Activated naive CD4-positive, alpha-beta T cell (primary cell): ENCODE measurements at regions not wholly inside any gene's neighbourhood (a gene's known extent, or its start where the extent isn't known, plus 50 kb on each side); places are given as distances from the start of the nearest gene placed in this dataset.

ENCODE experiments used
- DNase-seq, 4 experiments: peaks; one replicate each; lab custom pipeline; 2025; lab: John Stamatoyannopoulos, UW

- no peak for DNase-seq
Observed at GRCh38 chr20:60959971-60960370, 292.1 kb upstream of the CDH4 start.

GRCh38 chr20:60960500-60960899 lies 291.6 kb upstream of the CDH4 start:
- no peak for DNase-seq

- no peak for DNase-seq
Observed at GRCh38 chr20:60961551-60961950, 290.5 kb upstream of the CDH4 start.

DNA sequence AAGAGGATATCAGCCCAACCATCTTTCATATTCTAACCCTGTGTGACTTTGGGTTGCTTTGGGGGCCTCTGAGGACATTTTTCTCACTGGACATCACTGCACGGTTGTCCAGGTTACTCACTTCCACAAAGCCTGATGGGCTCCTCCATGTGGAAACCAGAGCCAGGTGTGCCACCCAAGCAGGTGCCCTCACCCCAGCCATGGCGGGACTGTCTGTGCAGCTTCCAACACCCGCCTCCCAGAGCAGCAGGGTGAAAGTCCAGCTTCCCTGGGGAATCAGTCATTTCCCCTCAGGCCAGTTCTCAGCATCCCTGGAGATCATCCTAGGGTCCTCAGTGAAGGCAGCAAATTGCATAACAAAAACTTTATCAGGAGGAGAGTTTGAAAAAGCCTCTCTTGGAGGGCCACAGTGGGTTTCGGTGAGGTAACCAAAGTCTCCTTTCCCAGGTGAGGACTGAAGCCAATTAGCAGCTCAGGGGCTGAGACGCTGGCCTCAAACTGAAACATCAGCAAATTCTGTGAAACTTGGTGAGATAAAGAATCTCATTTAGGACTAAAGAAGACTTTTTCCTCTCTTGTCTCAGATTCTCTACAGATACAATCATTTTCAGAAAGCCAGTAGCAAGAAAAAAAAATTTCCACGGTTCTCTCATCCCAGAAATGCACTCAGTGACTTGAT lies 289.6 kb upstream of the CDH4 start:
- no peak for DNase-seq

DNA sequence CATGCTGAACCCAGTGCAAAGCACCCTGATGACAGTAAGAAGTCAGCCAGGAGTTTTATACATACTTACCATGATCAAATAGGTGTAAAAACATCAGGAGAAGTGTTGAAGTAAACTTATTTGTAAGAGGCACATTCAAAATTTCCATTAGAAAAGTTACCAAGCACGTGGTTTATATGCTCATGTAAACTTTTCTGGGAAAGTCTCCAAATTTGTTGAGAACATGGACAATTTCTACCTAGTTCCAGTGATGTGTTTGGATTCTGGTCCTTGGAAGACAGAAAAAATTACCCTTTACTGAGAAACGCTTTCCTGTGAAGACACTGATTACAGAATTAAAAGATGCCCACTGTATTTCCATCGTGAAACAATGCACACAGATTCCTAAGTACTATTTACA lies 288.9 kb upstream of the CDH4 start:
- no peak for DNase-seq

DNA sequence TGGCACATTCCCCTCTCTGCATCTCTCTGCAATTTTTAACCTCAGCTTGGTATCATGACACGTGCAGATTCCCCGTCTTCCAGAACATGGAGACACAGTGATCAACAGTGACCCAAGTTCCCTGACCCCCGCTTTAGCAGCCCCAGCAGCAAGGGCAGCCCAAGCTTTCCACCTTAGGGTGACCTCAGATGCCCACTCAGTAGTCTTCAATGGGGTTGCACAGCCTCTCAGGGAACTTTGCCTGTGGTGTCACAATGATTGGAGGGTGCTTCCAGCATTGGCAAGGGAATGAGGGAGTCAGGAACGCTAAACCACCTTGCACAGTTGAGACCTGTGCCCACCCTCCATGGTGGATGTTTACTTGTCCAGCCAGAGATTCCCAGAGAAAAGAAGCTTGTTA lies 287.1 kb upstream of the CDH4 start:
- no peak for DNase-seq

DNA sequence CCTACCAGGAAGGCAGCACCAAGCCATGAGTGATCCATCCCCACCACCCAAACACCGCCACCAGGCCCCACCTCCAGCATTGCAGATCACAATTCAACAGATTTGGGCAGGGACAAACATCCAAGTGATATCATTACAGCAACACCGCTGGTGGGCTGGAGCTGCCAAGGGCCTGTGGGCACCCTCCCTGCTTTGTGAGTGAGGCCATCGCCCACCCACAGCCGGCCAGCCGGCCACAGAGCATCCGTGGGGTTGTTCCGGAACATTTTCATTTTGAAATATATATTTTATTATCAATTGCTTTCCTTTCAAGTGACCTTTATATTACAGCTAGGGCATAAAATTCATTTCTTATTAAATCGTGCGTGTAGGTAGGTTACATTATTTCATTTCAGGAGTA lies 286.0 kb upstream of the CDH4 start:
- DNase-seq = no peak

DNA sequence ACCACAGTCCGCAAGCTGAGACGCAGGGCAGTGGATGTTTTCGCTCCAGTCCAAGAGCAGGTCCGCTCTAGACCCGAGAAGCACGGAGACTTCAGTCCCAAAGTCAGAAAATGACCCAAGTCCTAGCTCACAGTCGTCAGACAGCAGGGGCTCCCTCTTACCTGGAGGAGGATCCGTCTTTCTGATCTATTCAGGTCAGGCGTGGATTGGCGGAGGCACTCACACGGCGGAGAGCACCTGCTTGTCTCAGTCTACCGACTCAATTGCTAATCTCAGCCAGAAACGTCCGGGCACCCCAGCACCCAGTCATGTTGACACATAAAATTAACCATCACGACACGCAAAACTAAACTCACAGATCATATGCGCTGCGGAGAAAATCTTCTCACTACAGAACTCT lies 285.3 kb upstream of the CDH4 start:
- DNase-seq = no peak

GRCh38 chr20:60967431-60968316 lies 284.4 kb upstream of the CDH4 start:
- no peak for DNase-seq

- no peak for DNase-seq
Observed at GRCh38 chr20:60968853-60969720, 283.0 kb upstream of the CDH4 start.

- DNase-seq = no peak
Observed at GRCh38 chr20:60970601-60971000, 281.5 kb upstream of the CDH4 start.

- DNase-seq = no peak
Observed at GRCh38 chr20:60974022-60974421, 278.0 kb upstream of the CDH4 start.

- no peak for DNase-seq
Observed at GRCh38 chr20:60974441-60974945, 277.6 kb upstream of the CDH4 start.

DNA sequence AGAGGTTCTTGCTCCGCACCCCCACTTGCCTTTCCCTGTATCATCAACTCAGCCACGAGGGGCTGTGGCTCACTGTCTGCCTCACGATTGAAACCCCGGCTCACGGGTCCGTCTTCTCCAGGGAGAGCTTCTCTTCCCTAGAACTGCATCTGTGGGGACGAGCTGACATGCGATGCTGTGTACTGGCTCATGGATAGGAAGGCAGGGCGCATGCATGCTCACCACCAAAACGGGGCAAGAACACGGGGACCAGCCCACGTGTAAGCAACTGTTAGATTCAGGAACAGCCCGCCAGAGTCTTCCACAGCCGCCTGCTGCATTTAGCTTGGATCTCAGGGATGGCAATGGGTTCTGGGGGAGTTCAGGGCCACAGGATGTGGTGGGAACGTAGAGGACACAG lies 275.9 kb upstream of the CDH4 start:
- no peak for DNase-seq

DNA sequence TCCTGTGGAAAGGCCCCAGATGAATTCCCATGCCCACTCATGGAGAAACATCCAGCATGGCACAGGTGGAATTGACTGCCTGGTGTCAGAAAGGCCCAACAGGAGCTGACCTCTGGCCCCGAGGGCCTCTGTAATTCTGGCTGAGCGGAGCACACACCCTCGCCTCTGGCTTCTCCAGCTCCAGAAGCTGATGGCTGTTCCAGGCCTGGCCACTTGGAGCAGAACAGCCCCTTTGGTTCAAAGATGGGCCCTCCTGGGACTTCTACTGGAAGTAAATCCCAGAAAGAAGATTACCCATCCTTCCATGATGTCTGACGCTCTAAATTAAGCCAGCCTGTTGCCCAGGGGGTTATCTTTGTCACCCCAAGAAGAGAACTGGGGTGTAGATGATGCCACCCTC lies 275.1 kb upstream of the CDH4 start:
- DNase-seq = no peak

DNA sequence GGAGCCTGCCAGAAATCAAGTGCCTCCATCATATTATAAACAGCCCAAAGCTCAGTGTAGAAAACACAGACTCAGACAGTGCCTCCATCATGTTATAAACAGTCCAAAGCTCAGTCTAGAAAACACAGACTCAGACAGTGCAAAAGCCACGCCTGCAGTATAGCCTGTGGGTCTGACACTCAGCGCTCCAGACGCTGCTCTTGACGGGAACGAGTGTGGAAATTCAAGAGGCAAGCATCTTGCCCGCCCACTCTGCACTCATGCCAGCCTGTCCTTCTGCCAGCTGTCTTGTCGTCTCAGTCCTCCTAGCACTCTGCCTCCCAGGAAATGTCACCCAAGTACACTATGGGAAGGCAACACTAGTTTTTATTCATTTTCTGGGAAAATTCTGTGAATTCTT lies 274.2 kb upstream of the CDH4 start:
- DNase-seq = no peak

DNA sequence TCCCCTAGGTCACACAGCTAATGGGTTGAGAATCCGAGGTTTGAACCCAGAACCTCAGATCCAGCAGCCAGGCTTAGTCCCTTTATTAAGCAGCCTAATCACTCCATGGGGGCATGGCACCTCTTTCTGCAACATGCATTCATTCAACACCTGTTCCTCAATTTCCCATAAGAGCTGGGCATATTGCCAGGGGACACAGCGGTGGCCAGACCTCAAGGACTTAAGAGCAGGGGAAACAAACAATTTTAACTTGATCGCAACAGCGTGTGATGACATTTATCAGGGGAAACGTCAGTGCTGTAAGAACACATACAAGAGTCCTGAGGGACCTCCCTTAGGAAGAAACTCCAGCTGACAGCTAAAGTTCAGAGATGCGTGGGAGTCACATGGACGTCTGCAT lies 267.4 kb upstream of the CDH4 start:
- DNase-seq = no peak

GRCh38 chr20:60986506-60987156 lies 265.4 kb upstream of the CDH4 start:
- DNase-seq = no peak

DNA sequence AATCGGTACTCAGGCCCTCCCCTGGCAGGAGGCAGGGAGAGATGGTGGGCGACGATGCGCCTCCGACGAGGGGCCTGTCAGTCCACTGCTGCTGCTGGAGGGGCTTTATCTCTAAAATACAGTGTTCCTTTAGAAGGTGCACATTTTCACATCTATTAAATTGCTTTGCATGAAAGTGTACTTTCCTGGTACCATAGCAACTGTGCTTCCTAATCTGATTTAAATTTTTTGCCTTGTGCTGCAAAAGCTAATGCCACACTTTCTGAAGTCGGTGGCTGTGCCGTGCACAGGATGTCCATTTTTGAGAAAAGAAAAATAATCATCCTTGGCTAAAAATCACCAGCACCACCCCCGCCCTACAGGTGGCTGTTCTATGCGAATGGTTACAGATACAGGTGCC lies 262.0 kb upstream of the CDH4 start:
- DNase-seq = no peak

GRCh38 chr20:60990643-60991042 lies 261.4 kb upstream of the CDH4 start:
- no peak for DNase-seq

DNA sequence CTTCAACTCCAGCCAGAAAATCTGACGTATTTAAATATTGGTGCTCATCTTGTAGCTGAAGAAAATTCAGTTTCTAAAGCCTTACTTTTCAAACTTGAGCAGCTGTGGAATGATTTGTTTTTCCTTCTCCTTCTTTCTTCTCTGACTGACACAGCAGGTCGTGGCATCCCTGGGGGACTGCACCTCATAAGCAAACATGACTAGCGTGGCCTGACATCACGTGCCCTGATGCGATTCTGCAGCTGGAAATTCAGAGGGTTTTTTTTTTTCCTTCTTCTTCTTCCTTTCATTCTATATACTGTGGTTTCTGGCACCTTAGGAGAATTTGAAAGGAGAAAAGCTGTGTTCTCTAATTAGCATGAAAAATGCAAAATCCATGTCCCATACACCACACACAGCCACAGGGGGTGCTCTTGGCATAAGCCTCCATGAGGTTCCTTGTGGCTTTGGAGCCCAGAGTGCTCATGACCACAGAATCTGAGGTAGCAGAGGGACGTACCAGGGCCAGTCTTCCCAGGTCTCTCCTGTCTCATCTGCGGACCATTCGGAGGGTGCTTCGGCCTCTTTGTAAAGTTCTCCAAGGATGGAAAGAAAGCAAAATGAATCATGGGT lies 258.5 kb upstream of the CDH4 start:
- DNase-seq = no peak
